ENCODE measurements at regions not wholly inside any gene's neighbourhood (a gene's known extent, or its start where the extent isn't known, plus 50 kb on each side); places are given as distances from the start of the nearest gene placed in this dataset.

- no peak for DNase-seq (ENCODE audit: low spot score)
- intact Hi-C loops (cut with DNase I), result no loop called here
Measured at GRCh38 chr6:19083801-19084200, 696.7 kb downstream of the RNF144B start.

GRCh38 chr6:19086480-19086879 lies 699.3 kb downstream of the RNF144B start:
- no peak for DNase-seq (ENCODE audit: low spot score)
- intact Hi-C loops (cut with DNase I), result no loop called here

- DNase-seq (ENCODE audit: low spot score), result no peak
- intact Hi-C loops (cut with DNase I), result no loop called here
Measured at GRCh38 chr6:19087296-19087695, 700.1 kb downstream of the RNF144B start.

GRCh38 chr6:19087897-19088296 lies 700.7 kb downstream of the RNF144B start:
- intact Hi-C loops (cut with DNase I), result no loop called here
- DNase-seq (ENCODE audit: low spot score), result no peak

- DNase-seq (ENCODE audit: low spot score), result no peak
- intact Hi-C loops (cut with DNase I), result no loop called here
Measured at GRCh38 chr6:19100752-19101151, 713.6 kb downstream of the RNF144B start.

- DNase-seq (ENCODE audit: low spot score), result no peak
- intact Hi-C loops (cut with DNase I), result no loop called here
Measured at GRCh38 chr6:19102936-19103335, 715.8 kb downstream of the RNF144B start.

GRCh38 chr6:19107468-19107867 lies 720.3 kb downstream of the RNF144B start:
- intact Hi-C loops (cut with DNase I), result no loop called here
- DNase-seq (ENCODE audit: low spot score), result no peak

- intact Hi-C loops (cut with DNase I), result no loop called here
- DNase-seq (ENCODE audit: low spot score), result no peak
Measured at GRCh38 chr6:19121521-19121920, 715.6 kb upstream of the ID4 start.

GRCh38 chr6:19127081-19127480 lies 710.1 kb upstream of the ID4 start:
- DNase-seq (ENCODE audit: low spot score), result no peak
- intact Hi-C loops (cut with DNase I), result no loop called here

GRCh38 chr6:19128701-19129100 lies 708.5 kb upstream of the ID4 start:
- DNase-seq (ENCODE audit: low spot score), result no peak
- intact Hi-C loops (cut with DNase I), result no loop called here

GRCh38 chr6:19135706-19136105 lies 701.5 kb upstream of the ID4 start:
- no peak for DNase-seq (ENCODE audit: low spot score)
- intact Hi-C loops (cut with DNase I), result no loop called here

GRCh38 chr6:19137505-19137904 lies 699.7 kb upstream of the ID4 start:
- intact Hi-C loops (cut with DNase I), result no loop called here

GRCh38 chr6:19142275-19142674 lies 694.9 kb upstream of the ID4 start:
- intact Hi-C loops (cut with DNase I), result no loop called here
- no peak for DNase-seq (ENCODE audit: low spot score)

More at GRCh38 chr6:19137505-19137904, 699.7 kb upstream of the ID4 start:
- no peak for DNase-seq (ENCODE audit: low spot score)

GRCh38 chr6:19150307-19150706 lies 686.9 kb upstream of the ID4 start:
- intact Hi-C loops (cut with DNase I), result no loop called here
- no peak for DNase-seq (ENCODE audit: low spot score)

- DNase-seq (ENCODE audit: low spot score), result no peak
- intact Hi-C loops (cut with DNase I), result no loop called here
Measured at GRCh38 chr6:19153270-19153980, 683.7 kb upstream of the ID4 start.

GRCh38 chr6:19153981-19154295 lies 683.2 kb upstream of the ID4 start:
- DNase-seq (ENCODE audit: low spot score), result no peak
- intact Hi-C loops (cut with DNase I), result no loop called here

GRCh38 chr6:19156443-19156842 lies 680.7 kb upstream of the ID4 start:
- intact Hi-C loops (cut with DNase I), result no loop called here
- no peak for DNase-seq (ENCODE audit: low spot score)

GRCh38 chr6:19157486-19157885 lies 679.7 kb upstream of the ID4 start:
- DNase-seq (ENCODE audit: low spot score), result no peak
- intact Hi-C loops (cut with DNase I), result no loop called here

- intact Hi-C loops (cut with DNase I), result no loop called here
- DNase-seq (ENCODE audit: low spot score), result no peak
Measured at GRCh38 chr6:19158586-19158985, 678.6 kb upstream of the ID4 start.

- no peak for DNase-seq (ENCODE audit: low spot score)
- intact Hi-C loops (cut with DNase I), result no loop called here
Measured at GRCh38 chr6:19159089-19159488, 678.1 kb upstream of the ID4 start.

- intact Hi-C loops (cut with DNase I), result no loop called here
- no peak for DNase-seq (ENCODE audit: low spot score)
Measured at GRCh38 chr6:19159561-19159960, 677.6 kb upstream of the ID4 start.

GRCh38 chr6:19160081-19160730 lies 677.0 kb upstream of the ID4 start:
- intact Hi-C loops (cut with DNase I), result no loop called here

More at GRCh38 chr6:19160081-19160730, 677.0 kb upstream of the ID4 start:
- no peak for DNase-seq (ENCODE audit: low spot score)
